GM12878 (cell line): ENCODE measurements at regions not wholly inside any gene's neighbourhood (a gene's known extent, or its start where the extent isn't known, plus 50 kb on each side); places are given as distances from the start of the nearest gene placed in this dataset.

Experiments used
- ATAC-seq: fragments of 200-7000 bp; cut with Tn5 transposase; 3 replicates; pipeline ENCODE4 v1.9.1; 2020; ENCODE audit warnings: mild to moderate bottlenecking, moderate library complexity
- BruUV-seq: library from RNA; stranded (reverse); fragments of 400-500 nt; replicated peaks from 2 replicates; lab custom pipeline; 2021; lab: Mats Ljungman, UMichigan
- CTCF ChIA-PET: fragments of 300-600 bp; sonication (Branson Sonifier 250); formaldehyde crosslinking; extraction: SDS; loops from one replicate; lab custom pipeline; 2021; ENCODE audit warnings: inconsistent platforms; lab: Yijun Ruan, JAX
- POLR2A ChIA-PET: fragments of 350-600 bp; formaldehyde crosslinking; extraction: SDS; loops from one replicate; lab custom pipeline; 2021; ENCODE audit warnings: inconsistent platforms; lab: Charles Lee
- RAD21 ChIA-PET: fragments of 300-600 bp; sonication (Branson Sonifier 250); formaldehyde crosslinking; loops from one replicate; lab custom pipeline; 2023; ENCODE audit warnings: antibody characterized with exemption; ENCODE audit not compliant: unreplicated experiment; lab: Charles Lee
- SMC1A ChIA-PET: fragments of 300-600 bp; sonication (Branson Sonifier 250); formaldehyde crosslinking; loops from one replicate; lab custom pipeline; 2023; ENCODE audit not compliant: unreplicated experiment, uncharacterized antibody; lab: Charles Lee
- DNase-seq: peaks from one replicate; pipeline ENCODE4 v3.0.0-alpha.2; 2011; ENCODE audit warnings: low read depth, low spot score
- FAIRE-seq: peaks from 3 replicates; lab custom pipeline; 2011; peaks lifted over from hg19 to GRCh38; lab: Jason Lieb, UNC
- H2AFZ ChIP-seq: 2 replicates; pipeline ENCODE4 v1.6.0; 2011; ENCODE audit warnings: low read depth, low read length, control low read depth; ENCODE audit not compliant: control insufficient read depth
- H3K27ac ChIP-seq: 2 replicates; pipeline ENCODE4 v1.5.1; 2011; ENCODE audit warnings: control low read depth; ENCODE audit not compliant: control insufficient read depth, insufficient read depth
- H3K27me3 ChIP-seq, 2 experiments: replicated peaks in 1 of 2; 2 replicates each; pipeline versions ENCODE4 v1.6.0 to v1.6.1; 2011; ENCODE audit warnings: low read length in 1 of 2; ENCODE audit not compliant: control insufficient read depth in 2 of 2, insufficient read depth in 2 of 2
- H3K36me3 ChIP-seq, 2 experiments: 2 replicates each; pipeline ENCODE4 v1.5.1; 2011; ENCODE audit warnings: low read length in 1 of 2; ENCODE audit not compliant: control insufficient read depth in 2 of 2, insufficient read depth in 2 of 2
- H3K4me1 ChIP-seq: 2 replicates; pipeline ENCODE4 v1.6.1; 2011; ENCODE audit warnings: mild to moderate bottlenecking, low read length, moderate library complexity, mixed read lengths; ENCODE audit not compliant: control insufficient read depth, insufficient read depth
- H3K4me2 ChIP-seq: 2 replicates; pipeline ENCODE4 v1.6.0; 2011; ENCODE audit warnings: control low read depth; ENCODE audit not compliant: control insufficient read depth, insufficient read depth
- H3K4me3 ChIP-seq: fragments of 200-600 bp; sonication (generic); 2 replicates; pipeline ENCODE4 v1.5.1; 2016
- H3K79me2 ChIP-seq: 2 replicates; pipeline ENCODE4 v1.6.0; 2011; ENCODE audit warnings: low read length; ENCODE audit not compliant: control insufficient read depth, insufficient read depth
- H3K9ac ChIP-seq: 2 replicates; pipeline ENCODE4 v1.8.0; 2011; ENCODE audit warnings: low read length, control low read depth, mixed read lengths; ENCODE audit not compliant: control insufficient read depth, insufficient read depth
- H3K9me3 ChIP-seq: replicated peaks from 3 replicates; pipeline ENCODE4 v1.5.1; 2011; ENCODE audit warnings: mild to moderate bottlenecking, low read length; ENCODE audit not compliant: control insufficient read depth, insufficient read depth
- H4K20me1 ChIP-seq: 2 replicates; pipeline ENCODE4 v1.6.0; 2011; ENCODE audit not compliant: control insufficient read depth, insufficient read depth
- BRCA1 ChIP-seq: IDR thresholded peaks from 2 replicates; pipeline ENCODE4 v1.6.1; 2011; ENCODE audit warnings: low read depth, low read length, improper control_type of control experiment
- CBX5 ChIP-seq: sonication (generic); IDR thresholded peaks from 2 replicates; pipeline ENCODE4 v1.6.1; 2016; ENCODE audit warnings: low read depth, moderate library complexity, mild to moderate bottlenecking, inconsistent platforms
- CEBPB ChIP-seq, 2 experiments: fragments of 150-350 bp in 1 of 2; IDR thresholded peaks; 2 replicates each; pipeline ENCODE4 v1.6.1; 2012 to 2014; ENCODE audit warnings: low read depth in 2 of 2, low read length in 2 of 2, borderline replicate concordance in 1 of 2, inconsistent platforms in 1 of 2
- E4F1 ChIP-seq: fragments of 450-650 bp; IDR thresholded peaks from 2 replicates; pipeline ENCODE4 v1.6.1; 2018; ENCODE audit warnings: borderline replicate concordance, mild to moderate bottlenecking; ENCODE audit not compliant: partially characterized antibody
- EZH2 ChIP-seq: IDR thresholded peaks from 2 replicates; pipeline ENCODE4 v1.6.1; 2012; ENCODE audit warnings: low read depth, mild to moderate bottlenecking, control low read depth, inconsistent platforms, low read length, borderline replicate concordance; ENCODE audit not compliant: control insufficient read depth
- GABPA ChIP-seq: IDR thresholded peaks from 2 replicates; pipeline ENCODE4 v1.6.1; 2014; ENCODE audit warnings: antibody characterized with exemption, low read depth, mild to moderate bottlenecking, inconsistent platforms
- GATAD2B ChIP-seq: fragments of 450-650 bp; conservative IDR thresholded peaks from 2 replicates; pipeline ENCODE4 v1.6.1; 2017; ENCODE audit warnings: low read depth, mild to moderate bottlenecking, moderate library complexity
- IRF5 ChIP-seq: fragments of 450-650 bp; IDR thresholded peaks from 2 replicates; pipeline ENCODE4 v1.6.1; 2017; ENCODE audit warnings: borderline replicate concordance
- LARP7 ChIP-seq: fragments of 450-650 bp; IDR thresholded peaks from 2 replicates; pipeline ENCODE4 v1.6.1; 2017; ENCODE audit warnings: mild to moderate bottlenecking
- NFYA ChIP-seq: IDR thresholded peaks from 2 replicates; pipeline ENCODE4 v1.6.1; 2011; ENCODE audit warnings: low read depth, mild to moderate bottlenecking, low read length, improper control_type of control experiment, borderline replicate concordance
- POLR2AphosphoS2 ChIP-seq: IDR thresholded peaks from 2 replicates; pipeline ENCODE4 v1.6.1; 2011; ENCODE audit warnings: low read depth, mild to moderate bottlenecking, low read length, improper control_type of control experiment, moderate library complexity
- RAD51 ChIP-seq: fragments of 450-650 bp; IDR thresholded peaks from 2 replicates; pipeline ENCODE4 v1.6.1; 2016; ENCODE audit warnings: moderate library complexity, mild to moderate bottlenecking, inconsistent platforms
- RFX5 ChIP-seq: IDR thresholded peaks from 2 replicates; pipeline ENCODE4 v1.6.1; 2011; ENCODE audit warnings: low read depth, low read length, improper control_type of control experiment
- SRF ChIP-seq, 2 experiments: IDR thresholded peaks; 2 replicates each; pipeline ENCODE4 v1.6.1; 2011; ENCODE audit warnings: low read depth in 2 of 2, low read length in 2 of 2, mild to moderate bottlenecking in 1 of 2, moderate library complexity in 1 of 2
- SUZ12 ChIP-seq: fragments of 200-600 bp; sonication (generic); IDR thresholded peaks from one replicate; pipeline ENCODE4 v1.6.1; 2018; ENCODE audit warnings: antibody characterized with exemption, mild to moderate bottlenecking; ENCODE audit not compliant: unreplicated experiment
- ZNF24 ChIP-seq: fragments of 450-650 bp; IDR thresholded peaks from 2 replicates; pipeline ENCODE4 v1.6.1; 2017; ENCODE audit warnings: antibody characterized with exemption, mild to moderate bottlenecking
- WGBS: methylation state at CpG from one replicate; pipeline ENCODE4 v1.1.6; 2016; ENCODE audit warnings: low lambda C conversion rate; ENCODE audit not compliant: insufficient replicate concordance, insufficient coverage; ENCODE audit errors: missing lambda C conversion rate; 5-methylcytosine and 5-hydroxymethylcytosine counted together
- in situ Hi-C: fragments of 300-500 bp; cut with MboI; formaldehyde crosslinking; loops from 9 replicates; pipeline ENCODE4 v1.14.3; 2018; ENCODE audit warnings: mixed read lengths
- intact Hi-C: fragments of 100-400 bp; cut with micrococcal nuclease; formaldehyde crosslinking; loops from one replicate; pipeline ENCODE4 v1.14.2; 2022; ENCODE audit not compliant: unreplicated experiment

- no peak for TF ChIP-seq EZH2
- no peak for TF ChIP-seq BRCA1
- no peak for TF ChIP-seq RAD51
- no peak for TF ChIP-seq CBX5
- TF ChIP-seq GATAD2B: no peak
- Histone ChIP-seq H3K9ac (no peak overlapping the region), H3K4me1 (no peaks in the 10 kb centered on the region), H3K79me2 (no peaks in the 10 kb centered on the region), H3K27ac (no peak overlapping the region), H2AFZ (no peak overlapping the region), H3K4me2 (no peak overlapping the region), H3K4me3 (no peak overlapping the region), H3K9me3 (no peaks in the 10 kb centered on the region), H3K36me3 (no peaks in the 10 kb centered on the region), H3K27me3 (no peaks in the 10 kb centered on the region), H4K20me1 (no peaks in the 10 kb centered on the region)
- DNase-seq (no peak), FAIRE-seq (no peak), ATAC-seq (no peak)
- BruUV-seq: no TSS peak
- ChIA-PET SMC1A (no interaction called here), CTCF (no interaction called here), POLR2A (no interaction called here), RAD21 (no interaction called here)
- 10% methylated on average over 5 of the region's 5 CpGs for WGBS
- intact Hi-C loops: no loop called here
- in situ Hi-C loops: no loop called here
Observed at GRCh38 chr3:87575550-87575949, 299.2 kb upstream of the POU1F1 start.

- ChIA-PET CTCF (no interaction called here), SMC1A (no interaction called here)
- no peak for FAIRE-seq
- no peak for TF ChIP-seq SRF (IDR thresholded peaks at IDR 0.05; ENCODE audit: low read depth in 2 of 2, low read length in 2 of 2)
- TF ChIP-seq RFX5: no peak
- TF ChIP-seq CEBPB (IDR thresholded peaks at IDR 0.05; ENCODE audit: borderline replicate concordance in 1 of 2, low read depth in 2 of 2, low read length in 2 of 2): no peak
- TF ChIP-seq LARP7: no peak
- no peak for TF ChIP-seq NFYA
- TF ChIP-seq SUZ12: no peak
- TF ChIP-seq IRF5: no peak
- no peak for TF ChIP-seq POLR2AphosphoS2
- TF ChIP-seq GABPA: no peak
- TF ChIP-seq ZNF24: no peak
- TF ChIP-seq E4F1: no peak
Observed at GRCh38 chr3:87568331-87568730, 291.9 kb upstream of the POU1F1 start.

More at GRCh38 chr3:87568331-87568730, 291.9 kb upstream of the POU1F1 start:
- Histone ChIP-seq H2AFZ (no peak overlapping the region), H3K4me3 (no peak overlapping the region), H3K27me3 (no peaks in the 10 kb centered on the region), H3K9ac (no peak overlapping the region), H3K4me2 (no peak overlapping the region), H3K9me3 (no peaks in the 10 kb centered on the region), H3K36me3 (no peaks in the 10 kb centered on the region), H3K4me1 (no peaks in the 10 kb centered on the region), H4K20me1 (no peaks in the 10 kb centered on the region), H3K79me2 (no peaks in the 10 kb centered on the region), H3K27ac (no peak overlapping the region)
- intact Hi-C loops: no loop called here
- ChIA-PET RAD21 (no interaction called here), POLR2A (no interaction called here)
- no peak for ATAC-seq
- 59% methylated on average over 5 of the region's 5 CpGs for WGBS
- in situ Hi-C loops: no loop called here
- BruUV-seq: no TSS peak
- no peak for DNase-seq
